RWPE2 (cell line): ENCODE measurements at regions not wholly inside any gene's neighbourhood (a gene's known extent, or its start where the extent isn't known, plus 50 kb on each side); places are given as distances from the start of the nearest gene placed in this dataset.

ENCODE experiments used
- ATAC-seq: fragments of 200-7000 bp; cut with Tn5 transposase; 3 replicates; pipeline ENCODE4 v1.9.1; 2021; ENCODE audit warnings: low read depth
- DNase-seq: peaks from one replicate; pipeline ENCODE4 v3.0.0-alpha.2; 2020; ENCODE audit warnings: low spot score
- H3K27ac ChIP-seq: fragments of 450-650 bp; 2 replicates; pipeline ENCODE4 v1.5.1; 2017; ENCODE audit warnings: mild to moderate bottlenecking; ENCODE audit not compliant: poor library complexity, severe bottlenecking
- H3K27me3 ChIP-seq: fragments of 250-450 bp; sonication (Bioruptor Pico); 2 replicates; pipeline ENCODE4 v1.5.1; 2021; ENCODE audit warnings: mild to moderate bottlenecking, moderate library complexity; ENCODE audit not compliant: insufficient read depth, poor library complexity, severe bottlenecking
- H3K36me3 ChIP-seq: fragments of 250-450 bp; sonication (Bioruptor Pico); 2 replicates; pipeline ENCODE4 v1.5.1; 2020; ENCODE audit warnings: low read depth, mild to moderate bottlenecking, moderate library complexity
- H3K4me1 ChIP-seq: fragments of 250-450 bp; sonication (Bioruptor Pico); 2 replicates; pipeline ENCODE4 v1.5.1; 2021; ENCODE audit warnings: mild to moderate bottlenecking, moderate library complexity; ENCODE audit not compliant: insufficient read depth, poor library complexity, severe bottlenecking
- H3K4me3 ChIP-seq: fragments of 250-450 bp; sonication (Bioruptor Pico); 2 replicates; pipeline ENCODE4 v1.5.1; 2021; ENCODE audit warnings: mild to moderate bottlenecking, moderate library complexity; ENCODE audit not compliant: severe bottlenecking
- H3K9me3 ChIP-seq: fragments of 250-450 bp; sonication (Bioruptor Pico); 2 replicates; pipeline ENCODE4 v1.5.1; 2021; ENCODE audit warnings: mild to moderate bottlenecking, moderate library complexity; ENCODE audit not compliant: severe bottlenecking
- CTCF ChIP-seq: fragments of 450-650 bp; IDR thresholded peaks from one replicate; pipeline ENCODE4 v1.5.1; 2017; ENCODE audit warnings: mild to moderate bottlenecking, moderate library complexity; ENCODE audit not compliant: poor library complexity, severe bottlenecking

- Histone ChIP-seq H3K27ac (no peak overlapping the region), H3K4me1 (no peaks in the 10 kb centered on the region), H3K9me3 (no peaks in the 10 kb centered on the region), H3K36me3 (no peaks in the 10 kb centered on the region), H3K27me3 (no peaks in the 10 kb centered on the region), H3K4me3 (no peak overlapping the region)
- TF ChIP-seq CTCF, result no peak
- no peak for DNase-seq
- no peak for ATAC-seq
Observed at GRCh38 chr13:42388326-42388725, 116.4 kb downstream of the AKAP11 start.

GRCh38 chr13:42389041-42389440, 117.1 kb downstream of the AKAP11 start:
- no peak for TF ChIP-seq CTCF
- Histone ChIP-seq H3K9me3 (no peaks in the 10 kb centered on the region), H3K36me3 (no peaks in the 10 kb centered on the region), H3K4me1 (no peaks in the 10 kb centered on the region), H3K4me3 (no peak overlapping the region), H3K27ac (no peak overlapping the region), H3K27me3 (no peaks in the 10 kb centered on the region)
- DNase-seq, result no peak
- ATAC-seq, result no peak

GRCh38 chr13:42392180-42392579, 120.2 kb downstream of the AKAP11 start:
- no peak for TF ChIP-seq CTCF
- H3K27ac ChIP-seq, result no peak overlapping the region
- no peak overlapping the region for H3K4me3 ChIP-seq
- no peaks in the 10 kb centered on the region for H3K9me3 ChIP-seq
- ATAC-seq (no peak), DNase-seq (no peak)
- H3K27me3 ChIP-seq, result no peaks in the 10 kb centered on the region
- peaks cover 6% of the 10 kb centered on the region for H3K4me1 ChIP-seq
- H3K36me3 ChIP-seq, result no peaks in the 10 kb centered on the region

GRCh38 chr13:42392716-42393572, 121.0 kb downstream of the AKAP11 start:
- H3K27ac ChIP-seq, result no peak overlapping the region
- H3K36me3 ChIP-seq, result no peaks in the 10 kb centered on the region
- H3K4me3 ChIP-seq, result no peak overlapping the region
- no peak for ATAC-seq
- DNase-seq, result no peak
- H3K9me3 ChIP-seq, result no peaks in the 10 kb centered on the region
- TF ChIP-seq CTCF, result no peak
- no peaks in the 10 kb centered on the region for H3K27me3 ChIP-seq
- H3K4me1 ChIP-seq, result peaks cover 6% of the 10 kb centered on the region
